ENCODE measurements at regions not wholly inside any gene's neighbourhood (a gene's known extent, or its start where the extent isn't known, plus 50 kb on each side); places are given as distances from the start of the nearest gene placed in this dataset.

DNA sequence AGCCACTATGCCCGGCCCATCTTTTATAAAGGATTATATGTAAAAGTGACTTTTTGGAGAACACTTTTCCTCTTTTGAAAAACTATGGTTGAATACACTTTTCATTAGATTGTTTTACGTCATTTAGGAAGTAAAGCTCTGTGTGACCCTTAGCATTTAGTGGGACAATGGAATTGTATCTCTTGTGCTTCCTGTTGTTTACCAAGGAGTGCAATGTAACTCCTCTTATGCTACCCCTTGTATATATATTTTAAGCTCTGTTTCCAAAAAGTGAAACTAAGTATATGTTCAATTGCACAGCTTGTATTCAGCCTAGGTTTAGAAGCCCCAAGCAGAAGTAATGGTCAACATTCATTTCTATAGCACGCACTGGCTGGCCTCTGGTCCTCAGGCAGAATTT is 183.1 kb upstream of the CITED2 start:
- no peak for ATAC-seq (replicated peaks in 1 of 4)
- Mint-ChIP-seq H3K36me3 (no peaks in the 10 kb centered on the region), H3K27me3 (no peaks in the 10 kb centered on the region), H3K4me1 (no peaks in the 10 kb centered on the region), H3K27ac (no peak overlapping the region), H3K4me3 (no peak overlapping the region), H3K9me3 (peaks cover 4 to 11% (median 6%) of the 10 kb centered on the region in 3 donors)
- no peaks in the 10 kb centered on the region for H3K27me3 ChIP-seq (replicated peaks in 1 of 2; ENCODE audit: control insufficient read depth in 2 of 2, extremely low read depth in 1 of 2, insufficient read depth in 2 of 2, low read length in 1 of 2)
- no CpG with 5 or more reads among the region's 3 CpGs for WGBS (ENCODE audit: insufficient coverage)
- POLR2A ChIA-PET: no interaction called here
- H3K4me3 ChIP-seq (ENCODE audit: control insufficient read depth in 1 of 2, extremely low read depth in 1 of 2, low read length in 1 of 2): no peak overlapping the region
- no peaks in the 10 kb centered on the region for H3K36me3 ChIP-seq (ENCODE audit: control insufficient read depth in 2 of 2, extremely low read depth in 1 of 2, insufficient read depth in 1 of 2, low read length in 1 of 2)
- H3K9me3 ChIP-seq: no peaks in the 10 kb centered on the region
- no peak for DNase-seq
- CTCF ChIA-PET: no interaction called here
- no peaks in the 10 kb centered on the region for H3K4me1 ChIP-seq (ENCODE audit: control insufficient read depth in 1 of 2, extremely low read depth in 1 of 2, insufficient read depth in 2 of 2, low read length in 2 of 2)
- no peak overlapping the region for H3K27ac ChIP-seq (ENCODE audit: low read length)

DNA sequence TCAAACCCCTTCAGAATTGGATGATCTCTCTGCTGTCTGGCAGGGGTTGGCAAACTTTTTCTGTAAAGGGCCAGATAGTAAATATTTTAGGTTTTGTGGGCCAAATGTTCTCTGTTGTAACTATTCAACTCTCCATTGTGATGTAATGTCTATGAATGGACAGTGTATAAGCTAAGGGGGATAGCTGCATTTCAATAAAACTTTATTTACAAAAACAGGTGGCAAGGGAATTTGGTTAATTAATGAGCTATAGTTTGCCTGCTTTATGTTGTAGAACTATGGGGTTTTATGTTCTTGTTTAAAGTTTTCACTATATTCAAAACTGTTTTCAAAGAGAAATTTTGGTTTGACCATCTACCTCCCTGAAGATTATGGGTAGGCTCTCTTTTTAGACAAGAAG is 182.1 kb upstream of the CITED2 start:
- Histone ChIP-seq H3K4me3 (ENCODE audit: control insufficient read depth in 1 of 2, extremely low read depth in 1 of 2, low read length in 1 of 2) (no peak overlapping the region), H3K9me3 (no peaks in the 10 kb centered on the region), H3K27ac (ENCODE audit: low read length) (no peak overlapping the region), H3K27me3 (replicated peaks in 1 of 2; ENCODE audit: control insufficient read depth in 2 of 2, extremely low read depth in 1 of 2, insufficient read depth in 2 of 2, low read length in 1 of 2) (no peaks in the 10 kb centered on the region), H3K36me3 (ENCODE audit: control insufficient read depth in 2 of 2, extremely low read depth in 1 of 2, insufficient read depth in 1 of 2, low read length in 1 of 2) (no peaks in the 10 kb centered on the region), H3K4me1 (ENCODE audit: control insufficient read depth in 1 of 2, extremely low read depth in 1 of 2, insufficient read depth in 2 of 2, low read length in 2 of 2) (no peaks in the 10 kb centered on the region)
- ATAC-seq (replicated peaks in 1 of 4) (no peak), DNase-seq (no peak)
- Mint-ChIP-seq H3K27ac (no peak overlapping the region), H3K9me3 (peaks cover 4 to 11% (median 6%) of the 10 kb centered on the region in 3 donors), H3K4me1 (no peaks in the 10 kb centered on the region), H3K4me3 (no peak overlapping the region), H3K27me3 (no peaks in the 10 kb centered on the region), H3K36me3 (no peaks in the 10 kb centered on the region)
- CTCF ChIA-PET: no interaction called here
- POLR2A ChIA-PET: no interaction called here

DNA sequence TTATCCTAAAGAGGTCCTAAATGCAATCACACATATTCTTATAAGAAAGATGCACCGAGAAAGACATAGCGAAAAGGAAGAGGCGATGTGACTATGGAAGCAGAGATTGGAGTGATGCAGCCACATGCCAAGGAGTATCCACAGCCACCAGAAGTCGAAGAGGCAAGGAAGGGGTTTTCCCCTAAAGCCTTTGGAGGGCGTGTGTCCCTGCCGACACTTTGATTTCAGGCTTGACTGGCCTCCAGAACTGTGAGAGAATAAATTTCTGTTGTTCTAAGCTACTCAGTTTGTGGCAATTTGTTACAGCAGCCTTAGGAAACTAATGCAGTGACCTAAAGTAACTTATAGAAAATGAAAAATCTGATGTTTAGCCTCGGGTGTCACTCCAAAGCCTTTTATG is 179.5 kb upstream of the CITED2 start:
- ChIA-PET POLR2A (no interaction called here), CTCF (no interaction called here)
- Mint-ChIP-seq H3K9me3 (no peaks in the 10 kb centered on the region), H3K36me3 (no peaks in the 10 kb centered on the region), H3K27ac (no peak overlapping the region), H3K4me3 (no peak overlapping the region), H3K4me1 (no peaks in the 10 kb centered on the region), H3K27me3 (peaks cover 0 to 4% of the 10 kb centered on the region in 2 donors)
- Histone ChIP-seq H3K4me1 (ENCODE audit: control insufficient read depth in 1 of 2, extremely low read depth in 1 of 2, insufficient read depth in 2 of 2, low read length in 2 of 2) (no peaks in the 10 kb centered on the region), H3K4me3 (ENCODE audit: control insufficient read depth in 1 of 2, extremely low read depth in 1 of 2, low read length in 1 of 2) (no peak overlapping the region), H3K27ac (ENCODE audit: low read length) (no peak overlapping the region), H3K9me3 (no peaks in the 10 kb centered on the region), H3K27me3 (replicated peaks in 1 of 2; ENCODE audit: control insufficient read depth in 2 of 2, extremely low read depth in 1 of 2, insufficient read depth in 2 of 2, low read length in 1 of 2) (no peaks in the 10 kb centered on the region), H3K36me3 (ENCODE audit: control insufficient read depth in 2 of 2, extremely low read depth in 1 of 2, insufficient read depth in 1 of 2, low read length in 1 of 2) (no peaks in the 10 kb centered on the region)
- ATAC-seq (replicated peaks in 1 of 4) (no peak), DNase-seq (no peak)
- 87% methylated on average over 2 of the region's 7 CpGs for WGBS (ENCODE audit: insufficient coverage)

- CTCF ChIA-PET: interaction anchor here (0.6 kb wide), 2 partner anchors 198 to 456 kb away, joined by 4 to 5 read pairs; no protein-coding TSS in a partner anchor
- no CpG with 5 or more reads among the region's 2 CpGs for WGBS (ENCODE audit: insufficient coverage)
- Mint-ChIP-seq H3K27me3 (peaks cover 0 to 4% of the 10 kb centered on the region in 2 donors), H3K36me3 (no peaks in the 10 kb centered on the region), H3K4me1 (peaks cover 0 to under 1% (median under 1%) of the 10 kb centered on the region in 3 donors), H3K27ac (no peak overlapping the region), H3K4me3 (no peak overlapping the region), H3K9me3 (no peaks in the 10 kb centered on the region)
- no peak for ATAC-seq (replicated peaks in 1 of 4)
- H3K4me3 ChIP-seq (ENCODE audit: control insufficient read depth in 1 of 2, extremely low read depth in 1 of 2, low read length in 1 of 2): no peak overlapping the region
- no peak for DNase-seq
- H3K9me3 ChIP-seq: no peaks in the 10 kb centered on the region
- POLR2A ChIA-PET: no interaction called here
- no peaks in the 10 kb centered on the region for H3K27me3 ChIP-seq (replicated peaks in 1 of 2; ENCODE audit: control insufficient read depth in 2 of 2, extremely low read depth in 1 of 2, insufficient read depth in 2 of 2, low read length in 1 of 2)
- no peak overlapping the region for H3K27ac ChIP-seq (ENCODE audit: low read length)
- H3K4me1 ChIP-seq (ENCODE audit: control insufficient read depth in 1 of 2, extremely low read depth in 1 of 2, insufficient read depth in 2 of 2, low read length in 2 of 2): no peaks in the 10 kb centered on the region
- H3K36me3 ChIP-seq (ENCODE audit: control insufficient read depth in 2 of 2, extremely low read depth in 1 of 2, insufficient read depth in 1 of 2, low read length in 1 of 2): no peaks in the 10 kb centered on the region
Measured at GRCh38 chr6:139551376-139551775, 176.9 kb upstream of the CITED2 start.

GRCh38 chr6:139550361-139550760 is 175.9 kb upstream of the CITED2 start:
- Histone ChIP-seq H3K4me3 (ENCODE audit: control insufficient read depth in 1 of 2, extremely low read depth in 1 of 2, low read length in 1 of 2) (no peak overlapping the region), H3K27ac (ENCODE audit: low read length) (no peak overlapping the region), H3K4me1 (ENCODE audit: control insufficient read depth in 1 of 2, extremely low read depth in 1 of 2, insufficient read depth in 2 of 2, low read length in 2 of 2) (no peaks in the 10 kb centered on the region), H3K27me3 (replicated peaks in 1 of 2; ENCODE audit: control insufficient read depth in 2 of 2, extremely low read depth in 1 of 2, insufficient read depth in 2 of 2, low read length in 1 of 2) (no peaks in the 10 kb centered on the region), H3K36me3 (ENCODE audit: control insufficient read depth in 2 of 2, extremely low read depth in 1 of 2, insufficient read depth in 1 of 2, low read length in 1 of 2) (no peaks in the 10 kb centered on the region), H3K9me3 (no peaks in the 10 kb centered on the region)
- DNase-seq (no peak), ATAC-seq (replicated peaks in 1 of 4) (no peak)
- H3K36me3 Mint-ChIP-seq: no peaks in the 10 kb centered on the region
- no peak overlapping the region for H3K27ac Mint-ChIP-seq
- peaks cover 0 to 4% of the 10 kb centered on the region in 2 donors for H3K27me3 Mint-ChIP-seq
- CTCF ChIA-PET: no interaction called here
- H3K4me3 Mint-ChIP-seq: no peak overlapping the region
- H3K9me3 Mint-ChIP-seq: no peaks in the 10 kb centered on the region
- POLR2A ChIA-PET: no interaction called here
- H3K4me1 Mint-ChIP-seq: peaks cover 0 to 9% (median 8%) of the 10 kb centered on the region in 3 donors
- WGBS (ENCODE audit: insufficient coverage): 88% methylated on average over 1 of the region's 3 CpGs

- Mint-ChIP-seq H3K9me3 (no peaks in the 10 kb centered on the region), H3K27ac (no peak overlapping the region), H3K4me1 (peaks cover 0 to 15% (median 15%) of the 10 kb centered on the region in 3 donors), H3K36me3 (no peaks in the 10 kb centered on the region), H3K4me3 (no peak overlapping the region), H3K27me3 (peaks cover 0 to 4% of the 10 kb centered on the region in 2 donors)
- Histone ChIP-seq H3K9me3 (no peaks in the 10 kb centered on the region), H3K27ac (ENCODE audit: low read length) (no peak overlapping the region), H3K4me1 (ENCODE audit: control insufficient read depth in 1 of 2, extremely low read depth in 1 of 2, insufficient read depth in 2 of 2, low read length in 2 of 2) (no peaks in the 10 kb centered on the region), H3K27me3 (replicated peaks in 1 of 2; ENCODE audit: control insufficient read depth in 2 of 2, extremely low read depth in 1 of 2, insufficient read depth in 2 of 2, low read length in 1 of 2) (no peaks in the 10 kb centered on the region), H3K36me3 (ENCODE audit: control insufficient read depth in 2 of 2, extremely low read depth in 1 of 2, insufficient read depth in 1 of 2, low read length in 1 of 2) (no peaks in the 10 kb centered on the region), H3K4me3 (ENCODE audit: control insufficient read depth in 1 of 2, extremely low read depth in 1 of 2, low read length in 1 of 2) (no peak overlapping the region)
- ATAC-seq (replicated peaks in 1 of 4): no peak
- DNase-seq: no peak
- 91% methylated on average over 1 of the region's 5 CpGs for WGBS (ENCODE audit: insufficient coverage)
- ChIA-PET CTCF (no interaction called here), POLR2A (no interaction called here)
Measured at GRCh38 chr6:139549561-139550070, 175.2 kb upstream of the CITED2 start.

- H3K36me3 Mint-ChIP-seq: no peaks in the 10 kb centered on the region
- no peak for ATAC-seq (replicated peaks in 1 of 4)
- peak overlapping the region in 1 of 2 donors; percentile 58 for H3K27ac Mint-ChIP-seq
- H3K4me1 ChIP-seq (ENCODE audit: control insufficient read depth in 1 of 2, extremely low read depth in 1 of 2, insufficient read depth in 2 of 2, low read length in 2 of 2): no peaks in the 10 kb centered on the region
- no peaks in the 10 kb centered on the region for H3K9me3 ChIP-seq
- DNase-seq: no peak
- CTCF ChIA-PET: no interaction called here
- no peak overlapping the region for H3K27ac ChIP-seq (ENCODE audit: low read length)
- H3K27me3 Mint-ChIP-seq: peaks cover 0 to 4% of the 10 kb centered on the region in 2 donors
- H3K4me3 Mint-ChIP-seq: no peak overlapping the region
- no peaks in the 10 kb centered on the region for H3K9me3 Mint-ChIP-seq
- no peak overlapping the region for H3K4me3 ChIP-seq (ENCODE audit: control insufficient read depth in 1 of 2, extremely low read depth in 1 of 2, low read length in 1 of 2)
- H3K36me3 ChIP-seq (ENCODE audit: control insufficient read depth in 2 of 2, extremely low read depth in 1 of 2, insufficient read depth in 1 of 2, low read length in 1 of 2): no peaks in the 10 kb centered on the region
- H3K27me3 ChIP-seq (replicated peaks in 1 of 2; ENCODE audit: control insufficient read depth in 2 of 2, extremely low read depth in 1 of 2, insufficient read depth in 2 of 2, low read length in 1 of 2): no peaks in the 10 kb centered on the region
- POLR2A ChIA-PET: interaction anchor here in 1 of 2 donors (0.6 kb wide), 1 partner anchor 1100 kb away, joined by 3 read pairs; no protein-coding TSS in a partner anchor
- H3K4me1 Mint-ChIP-seq: peaks cover 0 to 24% (median 16%) of the 10 kb centered on the region in 3 donors
Measured at GRCh38 chr6:139547804-139548203, 173.4 kb upstream of the CITED2 start.

All from T-cell (primary cell).